ENCODE measurements at regions not wholly inside any gene's neighbourhood (a gene's known extent, or its start where the extent isn't known, plus 50 kb on each side); places are given as distances from the start of the nearest gene placed in this dataset.
"Not testable (repeated sequence)": the region's sequence is repeated elsewhere in the genome, so short reads cannot be mapped to it uniquely, and the experiment has no call there.

DNA sequence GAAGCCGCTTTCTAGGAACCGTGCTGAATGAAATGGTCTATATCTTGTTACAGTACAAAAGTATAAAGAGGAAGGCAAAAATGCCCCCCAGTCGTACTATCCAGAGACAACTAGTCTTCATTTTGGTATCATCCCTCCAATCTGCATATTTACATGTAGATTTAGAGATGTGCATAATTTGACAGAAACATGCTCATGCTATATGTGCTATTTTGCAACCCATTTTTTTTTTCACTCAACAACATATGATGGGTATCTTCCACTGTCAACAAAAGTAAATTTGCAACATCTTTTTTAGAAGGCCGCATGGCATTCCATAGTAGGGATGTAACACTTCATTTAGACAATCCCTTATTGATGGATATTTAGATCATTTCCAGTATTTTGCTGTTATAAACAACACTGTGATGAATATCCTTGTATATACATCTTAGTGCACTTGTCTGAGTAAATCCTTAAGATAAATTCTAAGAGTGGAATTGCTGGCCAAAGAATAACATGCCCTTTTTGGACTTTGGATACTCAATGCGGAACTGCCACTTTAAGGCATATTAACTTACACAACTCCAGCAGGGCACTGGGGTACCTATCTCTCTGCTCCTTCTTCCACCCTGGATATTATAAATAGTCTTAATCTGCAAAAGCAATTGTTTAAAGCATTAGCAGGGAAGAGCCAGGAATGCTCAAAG, 71.1 kb upstream of the SH3PXD2B start:
- no peak for DNase-seq

DNA sequence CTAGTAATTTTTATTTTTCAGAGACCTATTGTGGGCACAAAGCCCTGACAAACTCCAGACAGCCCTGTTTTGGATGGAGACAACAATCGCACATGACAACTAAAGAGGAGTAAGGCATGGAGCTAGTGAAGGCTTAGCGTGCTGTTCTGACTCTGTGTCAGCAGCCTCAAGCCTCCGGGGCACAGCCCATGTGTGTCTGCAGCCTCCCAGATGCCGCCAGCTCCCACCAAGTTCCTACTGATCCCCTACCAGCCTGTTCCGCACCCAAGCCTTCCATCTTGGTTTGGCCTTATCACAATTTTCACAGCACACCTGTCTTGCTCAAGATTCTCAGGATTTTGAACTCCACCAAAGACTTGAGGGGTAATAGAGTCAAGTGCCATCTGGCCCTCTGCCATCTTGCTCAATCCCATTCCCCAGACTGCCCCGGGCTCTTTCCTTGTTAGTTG, 70.3 kb upstream of the SH3PXD2B start:
- no peak for DNase-seq

DNA sequence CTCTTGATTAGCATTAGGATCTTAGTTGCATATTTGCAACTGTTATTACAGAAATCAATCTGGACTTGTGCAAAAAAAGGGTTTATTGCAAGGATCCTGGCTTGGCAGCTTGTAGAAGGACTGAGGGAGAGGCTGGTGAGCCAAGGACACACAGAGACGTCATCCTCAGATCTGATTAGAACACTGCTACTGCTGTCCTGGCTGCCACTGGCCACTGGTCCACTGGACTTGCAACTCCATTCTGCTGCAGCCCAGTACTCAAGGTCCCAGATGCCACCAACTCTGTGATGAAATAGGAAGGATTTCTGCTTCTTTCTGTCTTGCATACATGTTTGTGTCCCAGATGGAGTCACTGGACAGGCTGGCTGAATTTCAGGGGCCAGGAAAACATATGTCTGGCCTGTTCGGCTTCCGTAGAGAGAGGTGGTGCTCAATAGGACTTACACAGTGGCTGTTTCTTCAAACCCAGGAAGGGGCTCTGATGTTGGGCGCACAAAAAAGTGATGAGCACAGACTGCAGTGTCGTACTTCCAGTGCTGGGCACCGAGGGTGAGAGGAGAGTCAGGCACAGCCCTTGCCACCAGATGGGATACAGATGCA, 68.9 kb upstream of the SH3PXD2B start:
- no peak for DNase-seq

DNA sequence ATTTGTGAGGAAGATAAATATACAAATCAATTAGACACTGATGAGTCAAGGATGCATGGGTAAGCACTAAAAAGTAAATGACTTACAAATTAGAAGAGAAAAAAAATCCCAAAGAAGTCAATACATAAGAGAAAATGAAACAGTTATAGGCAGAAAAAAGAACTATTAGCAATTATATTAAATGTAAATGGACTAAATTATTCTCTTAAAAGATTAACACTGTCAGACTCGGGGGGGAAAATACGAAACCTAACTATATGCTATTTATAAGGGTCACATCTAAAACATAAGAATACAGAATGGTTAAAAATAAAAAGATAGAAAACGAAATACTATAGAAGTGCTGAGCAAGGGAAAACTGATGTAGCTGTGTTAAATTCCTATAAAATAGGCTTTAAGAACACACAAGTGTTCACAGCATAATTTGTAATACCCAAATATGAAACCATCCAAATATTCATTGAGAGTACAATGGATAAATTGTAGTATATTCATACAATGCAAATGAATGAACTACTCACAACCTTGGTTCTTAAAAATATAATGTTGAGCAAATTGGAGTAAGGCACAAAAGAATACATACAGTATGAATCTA, 67.1 kb upstream of the SH3PXD2B start:
- DNase-seq: no peak

DNA sequence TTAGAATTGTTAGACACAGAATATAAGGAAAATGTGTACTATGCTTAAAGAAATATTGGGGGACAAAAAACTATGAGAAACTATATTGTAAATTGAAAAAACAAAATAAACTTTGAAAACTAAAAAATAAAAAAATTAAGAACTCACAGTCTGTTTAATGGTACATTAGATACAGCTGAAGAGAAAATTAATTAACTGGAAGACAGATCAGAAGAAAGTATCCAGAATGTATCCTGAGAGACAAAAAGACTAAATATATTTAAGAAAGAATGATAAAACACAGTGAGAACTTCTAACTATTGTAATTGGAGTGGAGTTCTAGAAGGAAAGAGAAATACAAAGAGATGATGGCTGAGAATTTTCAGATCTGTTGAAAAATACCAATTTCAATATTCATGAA, 57.6 kb upstream of the SH3PXD2B start:
- DNase-seq: no peak

DNA sequence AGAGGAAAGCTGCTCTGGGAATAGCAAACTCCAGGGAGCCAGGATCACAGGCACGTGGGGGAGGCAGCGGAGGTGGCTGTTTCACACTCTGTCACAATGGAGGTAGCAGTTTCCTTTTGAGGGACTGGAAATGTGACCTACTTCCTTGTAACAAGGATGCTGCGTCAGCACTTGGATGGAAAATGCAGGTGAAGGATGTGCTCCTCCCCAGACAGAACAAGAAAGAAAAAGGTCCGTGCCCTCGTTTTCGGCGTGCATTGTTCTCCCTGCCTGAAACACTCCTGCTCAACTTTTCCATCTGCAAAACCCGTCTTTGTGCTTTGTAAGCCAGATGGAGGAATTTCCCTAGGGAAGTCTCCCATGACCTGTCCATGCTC, 55.1 kb upstream of the SH3PXD2B start:
- DNase-seq: no peak

DNA sequence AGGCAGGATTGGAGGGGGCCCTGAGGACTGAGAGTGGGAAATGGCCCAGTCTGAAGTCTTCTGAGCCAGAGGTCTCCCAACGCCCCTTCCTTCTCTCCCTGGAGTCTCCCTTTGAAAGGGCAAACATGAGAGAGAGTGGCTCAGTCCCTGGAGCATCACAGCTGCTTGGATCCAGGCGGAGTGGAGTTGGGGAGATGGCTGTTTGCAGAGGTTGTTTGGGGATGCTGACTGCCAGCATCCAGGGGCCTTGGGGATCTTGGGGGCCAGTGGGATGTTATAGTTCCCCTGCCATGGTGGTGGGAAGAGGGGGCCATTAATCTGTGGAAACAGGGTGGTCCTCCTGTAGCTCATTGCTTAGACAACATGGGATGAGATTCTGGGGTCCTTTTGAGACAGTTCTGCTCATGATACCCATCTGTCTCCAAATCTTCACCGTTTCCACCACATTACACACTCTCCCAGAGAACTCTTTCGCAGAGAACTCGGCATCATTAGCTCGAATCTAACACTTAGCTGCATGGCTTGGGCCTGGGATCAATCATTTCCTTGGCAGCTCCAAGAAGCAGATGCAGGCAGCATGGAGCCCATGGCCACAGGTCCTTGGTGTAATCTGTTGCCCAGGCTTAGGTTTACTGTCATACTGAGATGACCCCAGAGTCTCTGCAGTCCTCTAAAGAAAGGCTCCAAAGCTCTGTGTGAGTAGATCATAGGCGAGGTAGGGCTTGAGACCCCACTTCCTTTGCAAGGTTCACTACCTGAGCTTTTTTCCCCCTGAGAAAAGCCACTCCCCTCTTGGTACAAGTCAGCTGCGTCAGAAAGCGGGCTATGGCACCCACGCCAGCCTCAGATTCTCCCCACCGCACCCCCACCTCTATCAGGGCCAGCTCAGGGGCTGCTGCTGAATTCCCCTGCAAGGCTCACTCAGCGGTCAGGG, 54.4 kb upstream of the SH3PXD2B start:
- DNase-seq: no peak

DNA sequence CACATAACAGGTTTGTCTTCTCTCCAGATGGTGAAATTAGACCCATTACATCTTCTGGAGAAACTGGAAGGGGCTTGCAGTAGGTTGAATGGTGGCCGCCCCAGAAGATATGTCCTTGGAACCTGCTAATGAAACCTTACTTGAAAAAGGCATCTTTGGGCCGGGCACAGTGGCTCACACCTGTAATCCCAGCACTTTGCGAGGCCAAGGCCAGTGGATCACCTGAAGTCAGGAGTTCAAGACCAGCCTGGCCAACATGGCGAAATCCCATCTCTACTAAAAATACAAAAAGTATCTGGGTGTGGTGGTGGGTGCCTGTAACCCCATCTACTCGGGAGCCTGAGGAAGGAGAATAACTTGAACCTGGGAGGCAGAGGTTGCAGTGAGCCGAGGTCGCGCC, 53.2 kb upstream of the SH3PXD2B start:
- not testable (repeated sequence) for DNase-seq

DNA sequence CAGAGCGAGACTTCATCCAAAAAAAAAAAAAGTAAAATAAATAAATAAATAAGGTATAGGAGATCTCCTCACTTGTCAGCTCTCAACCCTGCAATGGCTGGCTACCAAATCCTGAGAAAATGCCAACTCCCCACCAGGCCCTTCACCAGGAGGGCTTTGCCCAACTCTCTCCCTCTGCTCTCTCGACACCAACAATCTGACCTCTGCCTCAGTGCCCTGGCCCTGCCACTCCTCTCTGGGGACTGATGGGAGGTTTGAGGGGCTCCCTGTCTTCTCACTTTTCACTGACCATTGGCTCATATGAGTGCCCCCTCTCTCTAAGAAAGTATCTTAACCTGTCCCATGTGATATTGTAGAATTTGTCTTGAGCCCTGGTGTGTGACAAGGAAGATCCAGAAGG, 52.6 kb upstream of the SH3PXD2B start:
- DNase-seq: no peak

DNA sequence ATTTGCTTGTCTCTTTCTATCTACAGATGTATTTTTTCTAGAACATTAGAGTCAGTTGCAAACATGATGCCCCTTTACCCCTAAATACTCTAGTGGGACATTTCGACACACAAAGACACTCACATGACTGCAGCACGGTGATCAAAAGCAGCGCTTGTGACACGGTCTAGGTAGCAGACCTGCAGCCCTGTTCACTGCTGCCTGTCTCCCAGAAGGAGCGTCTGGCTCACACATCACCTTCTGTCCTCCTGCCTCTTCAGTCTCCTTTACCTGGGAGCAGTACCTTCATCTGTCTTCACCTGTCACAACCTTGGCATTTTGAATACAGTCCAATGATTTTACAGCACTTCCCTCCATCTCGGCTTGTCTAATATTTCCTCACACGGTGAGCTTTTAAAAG, 51.9 kb upstream of the SH3PXD2B start:
- no peak for DNase-seq

DNA sequence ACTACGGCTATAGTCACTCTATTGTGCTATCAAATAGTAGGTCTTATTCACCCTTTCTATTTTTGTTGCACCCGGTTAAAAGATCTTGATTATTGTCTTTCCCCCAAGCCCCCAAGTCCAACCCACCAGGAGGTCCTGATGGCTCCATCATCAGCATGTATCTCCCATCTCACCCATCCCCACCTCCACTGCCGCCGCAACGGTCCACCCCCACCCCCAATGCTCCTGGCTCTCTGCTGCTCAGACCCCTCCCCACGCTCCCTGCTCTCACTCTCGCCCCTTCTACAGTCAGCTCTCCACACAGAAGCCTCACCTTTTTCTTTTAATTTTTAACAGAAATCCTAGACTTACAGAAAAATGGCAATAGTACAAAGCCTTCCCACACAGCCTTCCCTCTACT, 51.5 kb upstream of the SH3PXD2B start:
- no peak for DNase-seq

DNA sequence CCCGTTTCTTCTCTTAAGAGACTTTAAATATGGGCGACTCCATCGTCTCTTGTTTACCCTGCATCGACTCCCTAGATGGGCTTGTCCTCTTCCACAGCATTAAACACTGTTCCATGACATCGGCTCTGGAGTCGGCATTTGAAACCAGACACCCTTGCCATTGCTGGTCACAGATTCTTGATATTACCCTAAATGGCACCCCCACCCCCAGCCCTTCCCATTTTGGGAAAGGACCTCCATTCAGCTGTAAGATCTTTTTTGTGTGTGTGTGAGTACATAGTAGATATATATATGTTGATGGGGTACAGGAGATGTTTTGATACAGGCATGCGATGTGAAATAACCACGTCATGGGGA, 51.1 kb upstream of the SH3PXD2B start:
- DNase-seq: no peak

DNA sequence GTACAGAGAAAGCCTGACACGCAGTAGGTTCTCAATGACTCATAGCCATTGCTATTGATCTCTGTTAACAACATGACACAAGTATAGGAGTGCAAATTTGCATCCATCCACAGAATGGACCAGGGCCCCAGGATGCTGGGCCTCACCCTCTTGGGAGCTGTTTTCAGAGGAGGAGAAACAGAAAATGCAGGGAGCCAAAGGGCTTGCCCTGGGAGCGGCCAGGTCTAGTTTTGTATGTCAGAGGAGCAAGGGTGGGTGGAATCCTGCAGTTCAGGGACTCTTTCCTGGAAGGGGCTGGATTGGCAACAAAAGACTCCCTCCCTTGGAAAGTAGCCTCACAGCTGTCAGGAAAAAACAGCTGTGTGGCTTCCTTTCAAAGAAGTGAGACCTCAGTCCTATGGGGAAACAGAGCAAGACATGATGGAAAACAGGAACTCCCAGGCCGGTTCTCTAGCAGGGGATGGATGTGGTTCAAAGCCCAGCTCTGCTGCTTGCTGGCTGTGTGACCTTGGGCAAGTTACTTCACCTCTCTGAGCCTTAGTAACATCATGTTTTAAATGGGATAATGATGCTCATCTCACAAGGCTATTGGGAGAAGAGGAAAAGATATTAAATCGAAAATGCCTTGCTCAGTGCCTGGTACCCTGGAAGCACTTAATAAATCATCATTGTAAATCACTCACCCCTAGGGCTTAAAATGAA, 50.5 kb upstream of the SH3PXD2B start:
- DNase-seq: no peak

DNA sequence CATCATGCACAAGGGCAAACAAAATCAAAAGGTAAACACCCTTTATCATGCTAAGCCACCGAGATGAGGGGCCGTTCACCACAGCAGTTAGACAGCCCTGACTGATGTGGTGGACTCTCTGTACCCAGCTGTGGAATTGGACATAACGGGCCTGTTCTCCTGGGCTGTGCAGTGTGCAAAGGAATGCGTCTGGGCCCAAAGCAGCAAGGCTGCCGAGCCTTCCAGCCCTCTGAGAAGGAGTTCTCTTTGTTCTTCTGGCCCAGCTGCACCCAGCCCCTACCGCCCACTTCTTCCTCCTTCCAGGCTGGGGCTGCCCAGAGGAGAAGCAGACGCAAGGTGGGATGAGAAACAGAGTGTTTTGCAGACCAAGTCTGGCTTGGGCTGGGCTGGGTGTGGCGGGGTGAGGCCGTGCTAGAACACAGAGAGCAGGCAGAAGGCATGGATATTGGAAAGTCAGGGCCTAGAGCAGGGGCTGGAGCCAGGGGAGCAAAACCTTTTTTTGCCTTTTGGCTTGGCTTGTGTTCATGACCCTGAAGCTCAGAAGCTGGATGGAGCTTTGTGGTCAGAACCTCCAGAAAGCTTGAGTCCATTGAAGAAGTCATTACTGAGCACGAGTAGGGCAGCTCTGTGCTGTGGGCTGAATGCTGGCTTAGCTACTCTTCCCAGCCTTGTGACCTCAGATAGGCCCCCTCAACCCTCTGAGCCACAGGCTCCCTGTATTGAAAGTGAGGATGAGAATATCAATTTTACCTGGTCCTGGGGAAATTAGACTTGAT, 49.8 kb upstream of the SH3PXD2B start:
- no peak for DNase-seq
